ENCODE measurements at regions not wholly inside any gene's neighbourhood (a gene's known extent, or its start where the extent isn't known, plus 50 kb on each side); places are given as distances from the start of the nearest gene placed in this dataset.
A peak's percentile ranks its signal among the peaks of the same experiment; 100 is the strongest.

DNA sequence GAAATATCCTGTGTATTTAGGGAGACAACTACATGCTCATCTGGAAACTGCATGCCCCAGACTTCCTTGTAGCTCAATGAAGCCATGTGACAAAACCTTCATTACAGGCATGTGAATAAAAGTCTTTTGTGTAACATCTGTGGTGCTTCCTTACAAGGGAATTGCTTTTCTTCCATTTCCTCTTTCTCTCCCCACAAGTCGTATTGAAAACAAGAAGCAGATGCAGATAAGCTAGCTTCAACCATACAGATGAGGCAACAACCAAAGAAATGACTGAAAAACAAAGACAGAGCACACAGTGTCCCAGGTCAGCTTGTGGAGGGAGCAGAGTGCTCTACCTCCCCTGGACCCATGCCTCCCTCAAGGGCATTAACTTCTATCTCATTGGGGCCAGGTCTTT, 115.8 kb upstream of the INPP4B start:
- DNase-seq (ENCODE audit: low spot score), result peak; percentile 69

DNA sequence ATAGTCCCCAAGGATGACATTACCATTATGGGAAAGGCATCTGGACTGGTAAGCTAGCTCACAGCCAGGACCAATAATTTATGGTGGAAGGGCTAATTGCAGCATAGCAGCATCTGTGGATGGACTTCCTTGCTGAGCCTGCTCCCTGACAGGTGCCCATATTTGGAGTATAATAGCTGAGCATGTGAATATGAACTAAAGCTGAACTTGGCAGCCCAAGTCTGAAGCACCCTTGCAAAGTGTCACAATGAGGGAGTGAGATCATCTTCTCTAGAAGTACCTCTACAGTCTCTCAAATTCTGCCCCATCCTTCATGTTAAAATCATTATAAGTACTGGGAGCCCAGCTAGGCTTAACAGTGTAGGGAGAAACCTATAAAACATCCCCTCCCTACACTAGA, 128.2 kb upstream of the INPP4B start:
- DNase-seq (ENCODE audit: low spot score), result no peak

DNA sequence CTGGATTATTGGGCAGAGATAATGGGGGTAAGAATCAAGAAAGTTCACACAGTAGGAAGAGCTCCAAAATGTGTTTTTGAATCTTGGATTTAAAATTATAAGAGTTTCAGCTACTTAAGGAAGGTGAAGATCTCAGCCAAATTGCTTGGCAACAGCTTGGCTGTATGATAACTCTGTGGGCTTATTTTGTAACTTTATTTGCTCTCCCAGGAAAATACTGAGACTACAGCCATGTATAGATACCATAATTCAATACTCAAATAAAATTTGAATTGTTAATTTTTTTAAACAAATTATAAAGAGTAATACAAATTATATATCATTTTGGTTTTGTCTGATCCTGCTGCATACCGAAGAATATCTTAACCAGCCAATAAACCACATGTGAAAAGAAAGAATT, 129.5 kb upstream of the INPP4B start:
- DNase-seq (ENCODE audit: low spot score), result no peak

DNA sequence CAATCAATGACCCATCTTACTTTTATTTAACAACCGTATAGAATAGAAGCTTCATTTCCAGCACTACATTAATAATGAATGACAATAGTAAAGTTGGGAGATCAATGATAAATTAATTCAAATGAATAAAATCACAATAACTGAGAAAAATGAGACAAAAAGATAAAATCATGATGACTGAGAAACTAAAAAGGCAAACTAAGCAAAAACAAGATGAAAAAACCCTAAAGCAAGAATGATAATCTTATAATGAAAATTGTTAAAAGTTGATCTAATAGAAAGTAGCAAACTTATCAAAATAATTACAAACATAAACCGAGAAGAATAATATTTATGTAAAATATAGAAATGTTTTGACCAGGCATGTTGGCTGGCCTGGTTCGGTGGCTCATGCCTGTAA, 130.4 kb upstream of the INPP4B start:
- DNase-seq (ENCODE audit: low spot score), result no peak

DNA sequence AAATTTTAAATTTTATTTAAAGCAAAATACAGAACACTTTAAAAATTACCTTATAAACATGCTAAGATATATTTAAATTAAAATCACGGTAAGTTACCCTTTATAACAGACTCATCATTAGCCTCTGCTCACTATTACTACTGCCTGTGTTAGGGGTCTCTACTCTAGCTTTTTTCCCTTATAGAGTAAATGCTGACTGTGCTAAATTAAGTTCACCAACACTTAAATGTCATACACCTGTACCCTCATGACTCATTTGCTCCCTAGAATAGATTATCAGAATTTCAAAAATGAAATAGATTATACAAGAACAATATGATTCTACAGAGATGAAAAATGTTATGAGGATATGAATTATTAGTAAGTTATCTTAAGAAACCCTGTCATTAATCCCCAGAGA, 131.1 kb upstream of the INPP4B start:
- DNase-seq (ENCODE audit: low spot score), result no peak

DNA sequence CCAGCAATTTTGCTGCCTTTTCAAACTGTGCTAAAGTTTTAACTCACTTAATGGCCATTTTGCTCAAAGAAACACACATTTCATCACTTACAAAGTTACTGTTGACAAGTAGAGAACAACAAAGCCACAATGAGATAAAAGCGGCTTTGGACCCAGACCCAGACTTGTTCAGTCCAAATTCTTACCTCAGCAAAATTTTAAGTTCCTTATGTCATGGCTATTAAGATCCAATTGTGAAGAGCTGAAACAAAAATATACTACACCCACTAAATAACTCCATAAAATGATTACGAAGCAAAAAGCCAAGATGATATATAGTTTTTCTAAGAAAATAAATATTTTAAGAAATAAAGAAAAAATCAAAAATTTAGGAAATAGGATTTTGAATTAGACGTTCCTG, 137.0 kb upstream of the INPP4B start:
- no peak for DNase-seq (ENCODE audit: low spot score)

DNA sequence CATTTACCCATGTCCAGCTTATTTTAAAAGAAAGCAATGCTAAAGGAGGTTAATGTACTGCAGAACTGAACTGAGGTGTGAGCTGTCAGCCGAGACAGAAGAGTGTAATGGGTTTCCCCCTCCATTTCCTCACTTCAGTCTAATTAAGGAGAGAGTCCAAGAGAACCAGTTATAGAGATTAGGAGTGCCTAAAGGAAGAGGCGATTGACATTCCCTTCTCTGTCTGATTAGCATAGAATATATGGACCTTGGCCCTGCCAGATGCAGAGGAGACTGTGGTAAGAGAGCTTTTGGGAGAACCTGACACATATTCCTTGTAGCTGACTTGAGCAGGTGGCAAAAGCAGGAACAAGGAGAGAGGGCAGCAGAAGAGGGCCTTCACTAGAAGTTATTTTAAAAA, 137.5 kb upstream of the INPP4B start:
- DNase-seq (ENCODE audit: low spot score), result no peak

DNA sequence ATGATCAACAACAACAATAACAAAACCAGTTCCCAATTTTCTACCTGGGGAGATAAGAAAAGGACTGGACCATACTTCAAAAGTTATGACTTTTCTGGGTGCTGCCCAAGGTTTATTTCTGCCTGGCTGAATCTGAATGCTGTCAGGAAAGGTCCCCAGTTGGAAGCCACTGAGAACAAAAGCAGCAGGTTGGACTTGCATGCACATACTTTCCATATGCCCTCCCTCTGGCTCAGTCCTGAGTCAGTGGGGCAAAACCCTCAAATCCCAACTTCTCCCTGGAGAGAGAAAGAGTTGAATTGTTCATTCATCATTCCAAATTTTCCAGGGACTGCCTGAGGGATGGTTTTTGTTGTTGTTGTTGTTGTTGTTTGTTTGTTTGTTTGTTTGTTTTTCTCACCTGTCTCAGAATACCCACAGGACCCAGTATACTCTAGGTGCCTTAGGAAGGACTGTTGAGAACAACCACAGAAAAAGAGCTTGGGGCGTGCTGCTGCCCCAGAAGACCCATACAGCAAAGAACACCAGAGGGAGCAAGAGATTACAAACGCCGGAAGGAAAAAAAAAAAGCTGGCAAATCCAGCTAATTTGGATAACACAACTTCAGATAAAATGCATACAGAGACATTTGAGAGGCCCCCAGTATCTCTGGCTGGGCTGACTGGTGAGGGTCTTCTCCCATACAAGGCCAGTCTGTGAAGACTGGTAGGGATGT, 138.9 kb upstream of the INPP4B start:
- no peak for DNase-seq (ENCODE audit: low spot score)

DNA sequence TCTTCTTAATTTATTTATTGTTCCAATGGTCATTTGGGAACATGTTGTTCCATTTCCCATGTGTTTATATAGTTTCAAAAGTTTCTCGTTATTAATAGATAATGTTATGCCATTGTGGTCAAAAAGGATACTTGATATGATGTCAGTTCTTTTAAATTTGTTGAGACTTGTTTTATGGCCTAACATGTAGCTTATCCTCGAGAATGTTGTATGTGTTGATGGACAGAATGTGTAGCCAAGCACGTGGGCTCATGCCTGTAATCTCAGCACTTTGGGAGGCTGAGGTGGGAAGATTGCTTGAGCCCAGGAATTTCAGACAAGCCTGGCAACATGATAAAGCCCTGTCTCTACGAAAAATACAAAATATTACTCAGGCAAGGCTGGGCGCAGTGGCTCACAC, 168.5 kb upstream of the USP38 start:
- DNase-seq (ENCODE audit: low spot score), result no peak

DNA sequence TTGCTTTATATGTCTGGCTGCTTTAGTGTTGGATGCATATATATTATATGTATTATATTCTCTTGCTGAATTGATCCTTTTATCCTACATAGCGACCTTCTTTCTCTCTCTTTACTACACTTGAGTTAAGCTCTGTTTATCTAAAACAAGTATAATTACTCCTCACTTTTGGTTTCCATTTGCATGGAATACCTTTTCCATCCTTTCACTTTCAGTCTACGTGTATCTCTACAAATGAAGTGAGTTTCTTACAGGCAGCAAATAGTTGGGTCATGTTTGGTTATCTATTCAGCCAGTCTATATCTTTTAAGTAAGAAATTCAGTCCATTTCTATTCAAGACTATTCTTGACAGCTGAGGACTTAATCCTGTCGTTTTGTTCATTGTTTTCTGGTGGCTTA, 167.5 kb upstream of the USP38 start:
- DNase-seq (ENCODE audit: low spot score), result no peak

DNA sequence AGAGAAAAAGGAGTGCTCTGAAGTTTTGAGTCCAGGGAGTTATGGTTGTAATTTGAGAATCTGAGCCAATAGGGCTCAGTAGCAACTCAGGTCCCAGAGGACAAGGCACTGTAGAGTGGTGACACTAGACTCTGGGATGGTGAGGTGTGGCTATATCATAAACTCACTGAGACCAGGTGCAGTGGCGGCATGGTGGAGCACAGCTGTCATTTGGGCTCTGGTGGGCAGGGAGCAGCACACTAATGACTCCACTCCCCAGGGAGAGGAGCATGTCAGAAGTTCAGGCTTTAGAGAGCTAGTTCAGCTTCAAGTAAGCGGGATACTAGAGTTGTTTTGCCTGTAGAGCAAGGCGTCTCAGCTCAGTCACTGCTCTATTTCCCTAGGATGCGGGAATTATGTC, 165.4 kb upstream of the USP38 start:
- no peak for DNase-seq (ENCODE audit: low spot score)

DNA sequence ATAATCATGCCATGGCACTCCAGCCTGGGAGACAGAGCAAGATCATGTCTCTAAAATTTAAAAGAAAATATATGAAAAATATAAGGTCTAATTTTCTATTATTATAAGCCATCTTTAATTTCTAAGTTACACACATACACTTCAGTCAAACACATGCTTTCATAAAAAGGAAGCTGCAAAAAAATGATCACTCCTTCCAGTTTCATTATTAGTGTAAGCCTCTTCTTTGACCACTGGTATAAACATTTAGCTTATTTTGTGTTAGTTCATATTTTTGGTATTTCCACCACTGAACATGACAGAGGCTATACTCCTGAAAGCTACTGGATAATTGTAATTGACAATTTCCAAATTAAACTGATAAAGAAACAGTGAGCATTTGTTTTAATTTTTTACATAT, 163.3 kb upstream of the USP38 start:
- no peak for DNase-seq (ENCODE audit: low spot score)

DNA sequence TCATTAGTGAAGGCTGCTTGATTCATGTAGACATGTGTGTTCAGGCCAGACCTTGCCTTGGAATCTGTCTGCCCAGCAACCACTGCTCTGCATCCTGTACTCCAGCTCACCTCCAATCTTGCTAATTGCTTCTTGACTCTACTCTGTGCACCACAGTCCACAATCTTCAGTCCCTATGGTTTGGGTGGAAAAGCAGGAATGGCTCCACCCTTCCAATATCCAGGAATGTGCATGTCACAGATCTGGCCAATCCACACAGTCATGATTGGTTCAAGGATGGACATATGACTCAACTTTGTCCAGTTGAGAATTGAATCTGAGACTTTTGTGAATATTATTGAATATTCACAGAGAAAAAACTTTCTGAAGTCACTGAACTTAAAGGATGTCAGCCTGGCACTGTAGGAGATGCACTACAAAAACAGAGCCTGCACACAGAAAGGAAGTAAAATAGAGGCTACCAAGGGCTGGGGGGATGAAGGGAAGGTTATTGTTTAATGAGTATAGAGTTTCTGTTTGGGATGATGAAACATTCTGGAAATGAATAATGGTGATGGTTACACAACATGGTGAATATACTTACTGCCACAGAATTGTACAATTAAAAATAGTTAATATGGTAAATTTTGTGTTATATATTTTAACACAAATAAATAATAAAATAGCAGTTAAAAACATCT, 161.3 kb upstream of the USP38 start:
- no peak for DNase-seq (ENCODE audit: low spot score)

DNA sequence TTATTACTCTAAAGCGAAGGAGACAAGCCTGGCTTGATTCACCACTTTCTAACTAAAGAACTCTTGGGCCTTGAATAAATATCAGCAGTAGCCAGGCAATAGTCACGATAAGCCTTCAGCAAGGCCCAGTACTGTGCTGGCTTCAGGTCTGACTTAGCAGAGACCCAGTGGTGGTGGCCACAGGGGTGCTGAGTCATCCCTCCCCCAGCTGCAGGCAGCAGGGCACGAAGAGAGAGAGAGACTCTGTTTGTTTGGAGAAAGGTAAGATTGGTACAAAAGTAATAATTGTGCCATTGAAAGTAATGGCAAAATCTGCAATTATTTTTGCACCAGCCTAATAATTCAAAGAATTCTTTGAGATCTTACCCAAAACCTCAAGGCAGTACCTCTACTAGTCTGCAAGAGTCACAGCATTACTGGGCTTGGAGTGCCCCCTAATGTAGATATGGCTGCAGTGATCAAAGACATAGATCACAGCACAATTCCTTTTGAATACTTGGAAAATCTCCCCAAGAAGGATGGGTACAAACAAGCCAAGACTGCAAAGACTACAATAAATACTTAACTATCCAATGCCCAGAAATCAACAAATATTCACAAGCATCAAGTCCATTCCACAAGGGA, 159.5 kb upstream of the USP38 start:
- DNase-seq (ENCODE audit: low spot score), result peak; percentile 54

DNA sequence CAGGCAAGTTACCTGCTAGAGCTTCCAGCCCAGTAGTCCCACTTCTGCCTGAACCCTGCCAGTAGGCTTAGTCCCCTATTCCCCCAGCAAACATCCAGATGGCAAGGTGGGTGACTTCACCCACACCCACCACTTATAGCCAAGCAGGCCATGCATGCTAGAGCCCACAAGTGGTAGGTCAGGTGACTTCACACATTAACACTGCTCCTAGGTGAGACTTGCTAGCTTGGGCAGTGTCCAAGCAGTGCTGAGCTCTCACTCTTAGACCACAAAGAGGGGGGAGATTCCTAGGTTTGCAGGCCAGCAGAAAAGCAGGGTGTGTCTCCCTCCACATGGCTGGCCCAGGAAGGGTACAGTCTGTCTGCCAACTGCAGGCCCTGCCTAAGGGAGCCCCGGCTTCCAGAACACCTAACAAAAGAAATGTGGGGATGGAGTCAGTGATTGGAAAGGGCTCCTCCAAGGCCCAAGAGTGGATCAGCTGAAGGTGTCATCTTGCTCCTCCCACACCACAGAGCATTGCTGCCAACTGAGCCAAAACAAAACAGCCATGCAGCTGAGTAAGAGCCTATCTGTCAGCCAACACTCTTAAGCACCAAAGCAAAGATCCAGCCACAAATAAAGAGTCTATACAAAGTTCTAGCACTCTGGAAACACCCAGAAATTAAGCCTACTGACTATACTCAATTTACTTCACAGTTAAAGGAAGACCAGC, 158.1 kb upstream of the USP38 start:
- DNase-seq (ENCODE audit: low spot score), result no peak

DNA sequence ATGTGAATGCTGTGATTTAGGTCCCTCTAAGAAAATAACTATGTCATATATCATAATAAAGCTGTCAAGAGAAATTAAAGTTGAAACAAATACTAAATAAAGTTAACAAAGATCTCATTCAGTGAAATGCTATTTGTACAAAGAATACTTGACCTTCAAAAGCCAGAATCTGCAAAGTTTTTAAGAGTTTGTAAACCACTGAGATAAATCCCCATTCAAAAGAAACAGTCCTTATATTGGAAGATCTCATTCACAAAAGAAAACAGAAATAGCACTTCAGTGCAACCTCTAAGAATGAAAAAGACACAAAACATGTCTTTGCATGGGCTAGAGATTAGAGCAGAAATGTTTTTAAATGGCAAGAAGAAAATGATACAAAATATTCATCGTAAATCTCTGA, 149.1 kb upstream of the USP38 start:
- DNase-seq (ENCODE audit: low spot score), result no peak

DNA sequence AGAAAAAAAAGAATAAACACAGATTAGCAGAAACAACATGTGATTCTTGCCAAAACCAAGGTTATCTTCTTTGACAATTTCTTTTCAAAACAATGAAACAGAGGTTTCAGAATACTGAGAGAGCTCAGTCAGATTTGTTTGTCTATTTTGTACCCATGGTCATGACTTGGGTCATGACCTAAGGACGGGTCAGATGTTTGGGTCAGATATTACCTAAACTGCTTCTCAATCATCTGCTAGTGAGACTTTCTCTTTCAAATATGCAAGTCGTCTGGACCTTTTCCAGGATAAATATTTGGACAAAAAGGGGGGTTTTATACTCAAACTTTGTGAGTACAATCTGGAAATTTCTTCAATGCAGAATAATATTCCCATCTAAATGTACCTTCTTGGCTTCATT, 148.3 kb upstream of the USP38 start:
- DNase-seq (ENCODE audit: low spot score), result no peak

DNA sequence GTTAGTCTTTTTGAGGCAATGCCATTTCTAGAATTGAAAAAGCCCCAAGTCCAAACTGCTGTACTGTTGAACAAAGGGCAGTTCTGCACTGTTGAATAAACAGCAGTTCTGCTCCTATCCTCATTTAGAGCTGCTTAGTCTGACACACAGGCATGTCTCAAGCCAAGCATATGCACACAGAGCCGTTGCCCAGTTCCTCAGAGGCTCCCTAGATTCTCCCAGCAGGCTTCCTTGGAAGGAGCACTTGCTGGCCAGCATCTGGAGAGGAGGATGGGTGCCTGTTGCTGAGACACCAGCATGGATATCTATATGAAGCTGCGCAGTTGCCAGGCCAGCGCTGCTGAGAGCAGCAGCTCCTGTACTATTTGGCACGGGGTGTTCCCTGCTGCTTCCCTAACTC, 138.3 kb upstream of the USP38 start:
- DNase-seq (ENCODE audit: low spot score), result peak; percentile 29

DNA sequence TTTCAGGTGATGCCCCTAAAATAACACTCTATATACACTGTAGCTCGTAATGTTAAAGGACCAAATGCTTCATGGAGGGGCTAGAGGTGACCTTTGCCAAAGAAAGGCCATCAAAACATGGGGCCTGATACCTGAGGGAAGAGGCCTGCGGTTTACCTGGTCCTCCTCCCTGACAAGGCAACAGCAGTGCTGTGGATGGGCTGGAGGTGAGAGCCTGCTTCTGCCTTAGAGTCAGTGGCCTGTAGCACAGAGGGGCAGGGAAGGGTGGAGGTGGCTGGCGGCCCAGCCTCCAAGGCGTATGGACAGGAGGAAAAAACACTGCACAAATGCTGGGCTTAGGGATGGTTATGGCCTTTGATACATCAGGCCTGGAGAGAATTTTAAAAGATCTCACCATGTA, 137.8 kb upstream of the USP38 start:
- no peak for DNase-seq (ENCODE audit: low spot score)

DNA sequence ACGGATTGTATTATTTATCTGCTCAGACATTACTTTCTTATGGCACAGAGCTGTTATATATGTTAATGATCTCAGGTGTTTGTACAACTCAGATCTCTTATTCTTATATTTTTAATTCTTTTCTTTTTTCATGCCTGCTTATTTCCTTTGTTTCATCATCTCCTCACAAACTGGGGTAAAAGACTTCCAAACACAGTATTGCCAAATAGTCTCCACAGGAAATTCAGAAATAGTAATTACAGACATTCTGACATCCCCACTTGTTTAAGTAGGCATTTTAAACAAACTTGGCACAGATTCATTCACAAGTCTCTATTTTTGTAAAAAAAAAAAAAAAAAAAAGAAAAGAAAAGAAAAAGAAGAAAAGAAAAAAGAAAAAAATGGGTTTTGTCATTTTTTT, 129.7 kb upstream of the USP38 start:
- DNase-seq (ENCODE audit: low spot score), result no peak

DNA sequence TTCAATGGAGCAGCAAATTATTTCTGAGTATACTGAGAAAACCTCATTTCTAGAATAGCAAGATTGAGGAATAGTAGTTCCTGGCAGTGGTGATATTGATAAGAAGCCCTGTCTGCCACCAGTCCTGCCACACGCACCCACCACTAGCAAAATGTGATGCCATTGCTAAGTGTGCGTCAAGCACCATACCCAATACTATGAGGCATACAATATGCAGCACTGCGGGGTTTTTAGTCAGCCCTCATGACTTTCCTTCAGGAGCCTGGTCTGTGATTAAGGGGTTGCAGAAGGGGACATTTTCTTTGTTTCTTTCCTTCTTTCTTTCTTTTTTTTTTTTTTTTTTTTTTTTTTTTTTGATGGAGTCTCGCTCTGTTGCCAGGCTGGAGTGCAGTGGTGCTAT, 128.7 kb upstream of the USP38 start:
- no peak for DNase-seq (ENCODE audit: low spot score)

DNA sequence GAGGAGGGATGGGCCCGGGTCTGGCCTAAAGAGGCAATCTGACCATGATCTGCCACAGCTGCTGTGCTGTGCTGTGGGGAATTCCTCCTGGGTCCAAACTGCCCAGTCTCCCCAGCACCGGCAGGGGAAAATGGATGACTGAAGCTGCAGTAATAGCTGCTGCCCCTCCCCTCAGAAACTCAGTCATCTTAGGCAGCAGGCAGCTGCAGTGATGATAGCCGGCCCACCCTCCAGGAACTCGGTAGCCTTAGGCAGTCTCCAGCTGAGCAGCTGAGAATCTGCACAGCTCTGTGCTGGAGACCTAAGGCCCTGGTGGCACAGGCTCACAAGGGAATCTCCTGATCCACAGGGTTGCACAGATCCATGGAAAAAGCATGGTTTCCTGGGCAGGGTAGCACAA, 113.4 kb upstream of the USP38 start:
- no peak for DNase-seq (ENCODE audit: low spot score)

DNA sequence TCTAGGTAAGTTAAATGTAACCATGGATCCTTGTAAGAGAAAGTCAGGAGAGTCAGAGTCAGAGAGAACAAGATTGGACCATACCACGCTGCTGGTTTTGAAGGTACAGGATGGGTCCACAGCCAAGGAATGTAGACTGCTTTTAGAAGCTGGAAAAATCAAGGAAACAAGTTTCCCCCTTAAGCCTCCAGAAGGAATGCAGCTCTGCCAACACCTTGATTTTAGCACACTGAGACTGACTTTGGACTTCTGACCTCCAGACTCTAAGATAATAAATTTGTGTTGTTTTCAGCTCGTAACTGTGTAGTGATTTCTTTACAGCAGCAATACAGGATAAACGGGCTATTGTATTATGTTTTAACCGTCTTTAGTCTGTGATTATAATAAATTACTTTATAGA, 108.0 kb upstream of the USP38 start:
- DNase-seq (ENCODE audit: low spot score), result no peak
